OCI-LY3 (cell line): ENCODE measurements at regions not wholly inside any gene's neighbourhood (a gene's known extent, or its start where the extent isn't known, plus 50 kb on each side); places are given as distances from the start of the nearest gene placed in this dataset.

Source experiments
- H2AFZ ChIP-seq: fragments of 200-600, 300-600 bp; shearing (Covaris generic); 2 replicates; pipeline ENCODE4 v1.6.0; 2014; ENCODE audit warnings: antibody characterized with exemption, low read depth, low read length
- H3K27ac ChIP-seq: fragments of 200-600, 300-600 bp; sonication (generic); 2 replicates; pipeline ENCODE4 v1.5.1; 2014; ENCODE audit warnings: mild to moderate bottlenecking, low read length, moderate library complexity, mixed read lengths
- H3K27me3 ChIP-seq: fragments of 200-600, 300-600 bp; sonication (generic); 2 replicates; pipeline ENCODE4 v1.6.1; 2014; ENCODE audit warnings: low read depth, low read length, mixed read lengths
- H3K36me3 ChIP-seq: fragments of 200-600, 300-600 bp; sonication (generic); replicated peaks from 2 replicates; pipeline ENCODE3; 2014; ENCODE audit warnings: low read depth, low read length, mixed read lengths
- H3K4me1 ChIP-seq: fragments of 300-600, 200-600 bp; sonication (generic); 2 replicates; pipeline ENCODE4 v1.6.1; 2014; ENCODE audit warnings: low read length, mixed read lengths
- H3K4me2 ChIP-seq: fragments of 200-600, 300-600 bp; sonication (generic); 2 replicates; pipeline ENCODE4 v1.6.1; 2014; ENCODE audit warnings: low read length, mixed read lengths
- H3K4me3 ChIP-seq: fragments of 300-600, 200-600 bp; sonication (generic); 2 replicates; pipeline ENCODE4 v1.5.1; 2014; ENCODE audit warnings: antibody characterized with exemption, mild to moderate bottlenecking, low read length, moderate library complexity
- H3K79me2 ChIP-seq: fragments of 300-600, 200-600 bp; shearing (Covaris generic); 2 replicates; pipeline ENCODE4 v1.6.1; 2014; ENCODE audit warnings: mild to moderate bottlenecking, low read length, mixed read lengths
- H3K9ac ChIP-seq: fragments of 300-600, 200-600 bp; shearing (Covaris generic); 2 replicates; pipeline ENCODE4 v1.6.0; 2014; ENCODE audit warnings: mild to moderate bottlenecking, low read length, moderate library complexity
- H3K9me3 ChIP-seq: fragments of 200-600, 300-600 bp; shearing (Covaris generic); 2 replicates; pipeline ENCODE4 v1.6.1; 2014; ENCODE audit warnings: low read length, mixed read lengths; ENCODE audit not compliant: insufficient read depth
- H4K20me1 ChIP-seq: fragments of 200-600, 300-600 bp; sonication (generic); 2 replicates; pipeline ENCODE4 v1.6.1; 2016; ENCODE audit warnings: low read length, mixed read lengths; ENCODE audit not compliant: insufficient read depth
- CTCF ChIP-seq: fragments of 200-600, 300-600 bp; sonication (generic); IDR thresholded peaks from 2 replicates; pipeline ENCODE4 v1.5.1; 2014; ENCODE audit warnings: antibody characterized with exemption, low read length, low read depth
- EZH2phosphoT487 ChIP-seq: fragments of 200-600 bp; shearing (Covaris generic); IDR thresholded peaks from 2 replicates; pipeline ENCODE4 v1.6.1; 2018; ENCODE audit warnings: antibody characterized with exemption, mixed run types, low read depth

DNA sequence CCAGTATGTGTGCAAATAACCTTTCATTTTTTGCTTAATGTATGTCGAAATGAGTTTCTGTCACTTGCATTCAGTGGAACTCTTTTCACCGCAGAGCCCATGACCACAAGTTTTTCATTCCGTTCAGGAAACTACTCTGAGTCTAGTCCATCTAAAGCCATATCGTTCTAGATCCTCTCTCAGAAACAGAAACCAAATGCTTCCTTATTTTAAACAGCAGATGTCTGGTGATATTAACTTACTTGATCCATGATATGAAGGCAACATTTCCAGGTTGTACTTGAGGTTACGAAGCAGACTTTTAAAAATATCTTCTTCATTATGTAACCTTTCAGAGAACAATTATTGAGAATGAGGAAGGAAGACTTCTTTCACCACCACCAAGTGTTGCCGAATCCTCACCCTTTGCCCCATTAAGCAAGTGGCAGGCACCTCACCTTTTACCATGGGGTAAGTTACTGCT lies 72.4 kb upstream of the GNAQ start:
- peak overlapping the region; percentile 1; the same call in 1 of the 2 replicates for H2AFZ ChIP-seq
- peak overlapping the region; percentile 75 for H3K4me2 ChIP-seq
- no peaks in the 10 kb centered on the region for H3K79me2 ChIP-seq
- peaks cover 10% of the 10 kb centered on the region for H3K36me3 ChIP-seq
- no peaks in the 10 kb centered on the region for H3K9me3 ChIP-seq
- H3K27ac ChIP-seq = peak overlapping the region; percentile 93
- H3K4me1 ChIP-seq = peaks cover 51% of the 10 kb centered on the region
- H3K27me3 ChIP-seq = no peaks in the 10 kb centered on the region
- TF ChIP-seq EZH2phosphoT487 = no peak
- TF ChIP-seq CTCF = no peak
- peak overlapping the region; percentile 55; the same call in 1 of the 2 replicates for H3K9ac ChIP-seq
- peak overlapping the region; percentile 57 for H3K4me3 ChIP-seq
- no peaks in the 10 kb centered on the region for H4K20me1 ChIP-seq

- Histone ChIP-seq H3K79me2 (no peaks in the 10 kb centered on the region), H3K9ac (no peak overlapping the region), H3K27ac (no peak overlapping the region), H3K9me3 (no peaks in the 10 kb centered on the region), H4K20me1 (no peaks in the 10 kb centered on the region), H3K4me1 (peaks cover 65% of the 10 kb centered on the region), H3K4me3 (no peak overlapping the region), H3K4me2 (no peak overlapping the region), H3K27me3 (no peaks in the 10 kb centered on the region), H2AFZ (no peak overlapping the region), H3K36me3 (peaks cover under 1% of the 10 kb centered on the region)
- TF ChIP-seq CTCF (no peak), EZH2phosphoT487 (no peak)
Measured at GRCh38 chr9:78101247-78101646, 69.6 kb upstream of the GNAQ start.

DNA sequence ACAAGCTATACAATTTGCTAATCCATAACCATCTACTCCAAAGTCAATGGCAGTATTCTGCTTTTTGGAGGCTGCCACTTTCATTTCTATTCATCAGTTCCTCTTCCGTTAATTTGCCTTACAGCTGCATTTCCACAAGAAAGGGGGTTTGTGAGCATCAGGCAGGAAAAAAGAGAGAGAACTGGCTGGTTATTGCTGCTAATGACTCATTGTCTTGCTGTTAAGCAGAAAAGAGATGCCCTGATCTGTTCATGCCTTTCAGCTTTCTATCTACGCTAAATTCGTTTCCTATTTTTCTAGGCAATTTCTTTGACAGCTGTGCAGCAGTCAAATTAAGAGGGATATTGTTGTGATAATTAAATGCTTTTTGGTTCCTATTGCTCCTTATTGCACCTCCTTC lies 65.9 kb upstream of the GNAQ start:
- Histone ChIP-seq H2AFZ (0 out of 2 replicates have a peak overlapping the region, but pooled peaks have one; percentile 5), H3K79me2 (no peaks in the 10 kb centered on the region), H3K4me2 (peak overlapping the region; percentile 83), H4K20me1 (no peaks in the 10 kb centered on the region), H3K9me3 (no peaks in the 10 kb centered on the region), H3K4me1 (peaks cover 32% of the 10 kb centered on the region), H3K27ac (peak overlapping the region; percentile 65), H3K9ac (peak overlapping the region; percentile 45), H3K27me3 (no peaks in the 10 kb centered on the region), H3K36me3 (no peaks in the 10 kb centered on the region), H3K4me3 (peak overlapping the region; percentile 48)
- TF ChIP-seq EZH2phosphoT487 (no peak), CTCF (no peak)

- H3K4me2 ChIP-seq = no peak overlapping the region
- no peak overlapping the region for H3K4me3 ChIP-seq
- H3K9me3 ChIP-seq = no peaks in the 10 kb centered on the region
- H3K36me3 ChIP-seq = no peaks in the 10 kb centered on the region
- peaks cover 17% of the 10 kb centered on the region; the same call in 1 of the 2 replicates for H3K4me1 ChIP-seq
- no peaks in the 10 kb centered on the region for H4K20me1 ChIP-seq
- no peak overlapping the region for H3K27ac ChIP-seq
- H3K27me3 ChIP-seq = no peaks in the 10 kb centered on the region
- no peaks in the 10 kb centered on the region for H3K79me2 ChIP-seq
- no peak overlapping the region for H2AFZ ChIP-seq
- H3K9ac ChIP-seq = no peak overlapping the region
- TF ChIP-seq CTCF (no peak), EZH2phosphoT487 (no peak)
Measured at GRCh38 chr9:78091731-78092130, 60.1 kb upstream of the GNAQ start.
